HG02759 (cell line): ENCODE measurements at regions not wholly inside any gene's neighbourhood (a gene's known extent, or its start where the extent isn't known, plus 50 kb on each side); places are given as distances from the start of the nearest gene placed in this dataset.
"Not testable (repeated sequence)": the region's sequence is repeated elsewhere in the genome, so short reads cannot be mapped to it uniquely, and the experiment has no call there.

Source experiments
- ATAC-seq: cut with Tn5 transposase; IDR thresholded peaks from one replicate; pipeline ENCODE4 v1.9.1; 2021; ENCODE audit warnings: mild to moderate bottlenecking, moderate library complexity; ENCODE audit not compliant: unreplicated experiment

DNA sequence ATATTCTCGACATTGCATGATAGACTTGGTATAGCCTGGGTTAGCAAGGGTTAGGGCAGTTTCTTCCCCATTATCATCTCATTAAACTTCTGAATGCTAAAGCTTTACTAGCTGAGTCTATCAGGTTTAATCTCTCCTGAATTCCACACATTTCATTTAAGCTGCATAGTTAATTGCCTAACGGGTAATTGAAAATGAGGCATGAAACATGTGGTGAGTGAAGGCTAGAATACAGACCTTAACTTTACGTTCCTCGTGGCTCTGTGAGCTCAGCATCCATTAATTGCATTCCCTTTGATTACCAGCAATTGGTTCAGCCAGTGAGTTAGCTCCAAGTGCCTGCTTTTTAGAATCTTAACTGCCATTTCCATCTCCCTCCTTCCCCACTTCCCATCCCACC, 126.5 kb upstream of the MEX3C start:
- no peak for ATAC-seq

DNA sequence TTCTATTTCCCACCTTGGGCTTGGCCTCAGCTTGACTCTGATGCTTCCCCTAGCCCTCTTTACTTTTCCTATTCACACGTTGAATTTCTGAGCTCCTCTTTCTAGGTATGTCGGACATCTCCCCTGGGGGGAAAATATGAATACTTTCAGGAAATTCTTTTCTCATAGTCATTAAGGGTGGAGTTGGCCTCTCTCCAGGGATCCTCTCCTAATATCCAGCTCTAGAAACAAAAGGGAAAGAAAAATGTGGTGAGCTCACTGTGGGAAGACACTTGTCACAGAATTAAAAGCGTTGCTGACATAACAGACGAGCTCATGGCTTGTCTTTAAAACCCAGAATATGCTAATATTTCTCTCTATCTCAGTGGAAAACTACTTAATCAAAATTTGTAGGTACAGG, 132.7 kb upstream of the MEX3C start:
- ATAC-seq: no peak

DNA sequence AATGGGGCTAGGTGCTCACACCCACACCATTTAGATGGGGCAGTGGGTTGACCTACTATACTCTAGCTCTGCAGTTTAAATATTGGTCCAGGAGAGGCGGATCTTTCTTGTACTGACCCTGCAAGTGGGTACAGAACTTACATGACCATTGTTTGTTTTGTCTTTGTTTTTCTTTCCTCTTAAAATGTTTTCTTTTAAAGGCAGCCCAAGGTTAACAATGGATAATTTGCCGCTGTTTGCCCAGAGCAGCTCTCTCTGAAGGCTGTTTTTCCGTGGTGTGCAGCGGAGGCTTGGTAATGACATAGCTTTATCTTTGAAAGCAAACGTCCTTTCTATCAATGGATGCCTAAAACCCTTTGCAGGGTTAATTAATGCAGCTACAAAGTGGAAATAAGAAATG, 133.3 kb upstream of the MEX3C start:
- no peak for ATAC-seq

DNA sequence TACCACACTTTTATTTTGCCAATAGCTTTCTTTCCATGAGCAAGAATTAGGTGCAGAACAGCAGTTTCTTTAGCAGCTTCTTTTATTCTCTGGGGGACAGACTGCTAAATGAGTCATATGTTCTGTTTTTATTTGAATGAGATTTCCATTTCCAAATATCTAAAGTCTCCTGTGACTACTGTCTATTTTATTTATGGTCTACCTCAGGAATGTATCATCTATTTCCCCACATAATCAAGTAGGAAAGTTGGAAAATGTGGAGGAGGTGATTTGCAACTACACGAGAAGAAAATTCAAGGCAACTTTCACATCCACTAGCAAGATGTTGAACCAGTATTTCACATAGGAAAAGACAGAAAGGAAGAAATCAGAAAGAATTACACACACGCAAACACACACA, 139.9 kb upstream of the MEX3C start:
- no peak for ATAC-seq

DNA sequence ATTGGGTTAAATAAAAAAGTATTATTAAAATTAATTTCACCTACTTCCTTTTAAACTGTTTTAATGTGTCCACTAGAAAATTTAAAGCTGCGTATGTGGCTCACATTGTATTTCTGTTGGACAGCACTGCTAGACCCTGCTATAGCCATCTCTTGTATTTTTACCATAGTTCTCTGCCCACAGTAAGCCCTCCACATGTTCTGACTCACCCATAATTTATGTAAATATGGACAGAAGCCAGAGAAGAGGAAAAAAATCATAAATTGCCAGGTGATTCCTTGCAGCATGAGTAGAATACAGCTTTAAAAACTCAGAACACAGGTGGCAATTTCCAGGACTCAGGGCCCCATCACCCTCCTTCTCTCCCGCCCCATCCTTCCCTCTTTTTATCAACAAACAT, 142.4 kb upstream of the MEX3C start:
- no peak for ATAC-seq

DNA sequence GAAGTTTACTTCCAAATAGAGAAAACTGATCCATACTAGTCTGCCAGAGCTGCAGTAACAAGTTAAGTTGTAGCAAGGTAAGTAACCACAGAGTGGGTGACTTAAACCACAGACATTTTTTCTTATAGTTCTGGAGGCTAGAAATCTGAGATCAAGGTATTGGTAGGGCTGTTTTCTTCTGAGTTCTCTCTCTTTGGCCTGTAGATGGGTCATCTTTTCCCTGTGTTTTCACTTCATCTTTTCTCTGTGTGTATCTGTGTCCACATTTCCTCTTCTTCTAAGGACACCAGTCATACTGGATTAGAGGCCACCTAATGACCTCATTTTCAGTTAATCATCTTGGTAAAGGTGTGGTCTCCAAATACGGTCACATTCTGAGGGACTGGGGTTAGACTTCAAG, 142.9 kb upstream of the MEX3C start:
- no peak for ATAC-seq

DNA sequence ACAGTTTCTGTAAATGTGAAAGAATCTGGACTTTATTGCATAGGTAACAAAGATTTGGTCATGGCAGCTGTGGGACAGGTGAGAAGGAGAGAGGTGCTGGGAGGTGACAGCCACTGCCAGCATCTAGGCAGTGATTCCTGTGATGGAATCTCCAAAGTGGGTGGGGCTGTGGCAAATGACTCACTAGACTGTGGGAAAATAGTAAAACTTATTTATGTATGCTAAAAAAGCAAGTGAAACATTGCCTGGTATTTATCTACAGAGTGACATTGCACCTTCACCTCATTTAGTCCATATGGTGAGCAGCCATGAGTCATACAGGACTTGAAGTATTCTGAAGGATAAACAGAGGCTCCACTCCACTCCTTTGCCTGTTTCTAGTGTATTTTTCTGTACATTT, 145.3 kb upstream of the MEX3C start:
- ATAC-seq: no peak

DNA sequence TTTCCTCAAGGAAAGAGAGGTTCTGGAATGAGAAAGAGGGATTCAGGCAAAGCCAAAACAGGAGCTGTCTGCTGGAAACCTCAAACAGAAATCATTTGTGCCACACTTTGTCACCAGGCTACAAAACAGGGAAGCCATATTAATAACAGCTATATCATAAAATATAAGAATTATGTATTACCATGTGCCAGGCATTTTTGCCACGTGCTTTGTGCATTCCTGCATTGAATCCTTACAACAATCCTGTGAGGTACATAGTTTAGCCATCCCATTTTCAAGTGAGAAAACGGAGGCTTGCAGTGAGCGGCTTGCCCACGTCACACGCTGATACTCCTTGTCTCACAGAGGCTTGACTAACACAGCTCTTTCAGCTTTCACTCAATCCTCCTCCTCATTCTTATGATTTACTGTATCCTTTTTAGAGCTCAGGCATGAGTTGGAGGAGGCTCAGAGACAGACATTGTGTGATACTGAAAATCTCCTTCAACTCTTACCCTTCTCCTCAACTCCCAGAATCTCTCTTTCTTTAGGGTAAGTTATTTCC, 148.4 kb upstream of the MEX3C start:
- ATAC-seq: no peak

DNA sequence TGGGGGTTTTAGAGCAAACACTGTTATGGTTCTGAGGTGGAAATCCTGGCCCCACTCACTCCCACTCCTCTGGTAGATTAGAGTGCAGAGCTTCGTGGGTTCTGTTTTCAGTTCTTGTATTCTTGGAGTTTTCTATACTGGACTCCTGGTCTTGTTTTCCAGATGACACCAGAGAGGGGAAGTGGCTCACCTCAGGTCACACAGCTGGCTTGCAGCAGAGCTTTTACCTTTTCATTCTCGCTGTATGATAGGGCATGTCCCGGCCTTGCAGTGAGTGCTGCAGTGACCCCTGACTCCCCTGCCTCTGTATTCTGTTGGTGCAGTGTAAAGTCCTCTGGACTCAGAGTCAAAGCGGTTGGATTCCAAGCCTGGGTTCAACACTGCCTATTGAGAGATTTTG, 148.9 kb upstream of the MEX3C start:
- no peak for ATAC-seq

DNA sequence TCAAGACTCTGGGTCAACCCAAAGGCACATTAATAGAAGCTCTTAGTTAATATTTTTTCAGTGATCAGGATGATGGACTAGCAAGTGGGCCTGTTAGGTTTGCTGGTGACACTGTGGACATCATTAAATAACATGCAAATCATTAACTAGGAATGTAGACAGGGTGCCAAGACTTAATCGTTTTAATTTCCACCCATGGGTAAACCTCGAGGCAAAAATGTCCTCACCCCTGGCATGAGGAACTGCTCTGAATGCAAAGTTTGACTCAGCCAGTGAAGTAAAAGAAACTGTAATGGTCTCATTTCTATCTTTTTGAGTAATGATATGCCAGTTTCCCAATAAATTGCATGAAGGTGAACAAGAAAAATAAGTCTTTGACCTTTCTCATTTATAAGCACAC, 152.6 kb upstream of the MEX3C start:
- no peak for ATAC-seq

DNA sequence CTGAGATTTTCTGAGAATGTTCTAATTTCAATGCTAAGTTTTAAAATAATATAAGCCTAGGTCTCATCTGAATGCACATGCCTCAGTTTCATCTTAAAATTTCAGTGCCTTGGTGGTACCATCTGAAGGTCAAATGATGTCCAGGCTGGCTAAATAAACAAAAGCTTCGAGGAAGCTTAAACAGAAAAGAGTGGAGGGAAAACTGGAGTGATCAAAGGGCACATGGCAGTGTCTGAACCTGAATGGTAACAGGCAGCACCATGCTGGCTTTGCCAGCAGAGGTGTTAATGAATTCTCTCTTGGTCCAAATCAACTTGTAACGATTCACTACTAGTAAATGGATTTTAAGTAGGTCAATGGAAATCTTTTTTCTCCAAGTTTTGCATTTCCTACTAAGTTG, 158.4 kb upstream of the MEX3C start:
- ATAC-seq: no peak

DNA sequence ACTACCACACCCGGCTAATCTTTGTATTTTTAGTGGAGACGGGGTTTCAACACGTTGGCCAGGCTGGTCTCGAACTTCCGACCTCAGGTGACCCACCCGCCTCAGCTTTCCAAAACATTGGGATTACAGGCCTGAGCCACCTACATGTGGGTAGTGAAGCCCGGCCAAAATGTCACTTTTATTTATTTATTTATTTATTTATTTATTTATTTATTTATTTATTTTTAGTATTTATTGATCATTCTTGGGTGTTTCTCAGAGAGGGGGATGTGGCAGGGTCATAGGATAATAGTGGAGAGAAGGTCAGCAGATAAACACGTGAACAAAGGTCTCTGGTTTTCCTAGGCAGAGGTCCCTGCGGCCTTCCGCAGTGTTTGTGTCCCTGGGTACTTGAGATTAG, 162.8 kb upstream of the MEX3C start:
- not testable (repeated sequence) for ATAC-seq

DNA sequence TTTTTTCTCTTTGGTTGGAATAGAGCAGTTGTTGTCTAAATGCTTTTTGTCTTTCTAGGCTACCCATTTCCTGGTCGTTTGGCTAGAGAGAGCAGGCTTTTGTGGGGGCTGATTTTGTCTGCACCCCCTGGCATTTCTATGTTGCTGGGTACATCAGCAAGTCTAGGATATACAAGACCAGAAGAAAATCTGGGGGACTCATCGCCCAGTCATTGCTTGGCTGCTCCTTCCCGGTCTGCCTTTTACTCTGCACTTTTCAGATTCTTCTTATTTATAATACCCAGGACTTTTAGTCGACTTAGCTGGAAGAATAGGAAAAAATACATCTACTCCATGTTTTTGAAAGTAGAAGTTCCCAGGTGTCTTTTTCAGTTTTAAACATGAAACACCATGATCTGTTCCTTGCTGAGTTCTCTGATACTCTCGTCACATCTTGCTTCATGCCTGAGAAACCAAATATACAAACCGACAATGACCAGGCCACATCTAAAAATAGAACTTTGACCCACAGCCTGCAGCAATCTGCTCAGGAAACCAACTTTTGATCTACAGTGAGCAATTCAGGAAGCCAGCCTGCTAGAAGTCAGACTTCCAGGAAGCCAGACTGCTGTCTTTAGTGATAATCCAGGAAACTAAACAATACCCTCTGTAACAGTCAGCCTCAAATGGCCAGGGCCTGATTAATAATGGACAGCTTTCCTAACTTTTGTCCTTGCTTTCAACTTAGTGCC, 163.8 kb upstream of the MEX3C start:
- ATAC-seq: no peak

DNA sequence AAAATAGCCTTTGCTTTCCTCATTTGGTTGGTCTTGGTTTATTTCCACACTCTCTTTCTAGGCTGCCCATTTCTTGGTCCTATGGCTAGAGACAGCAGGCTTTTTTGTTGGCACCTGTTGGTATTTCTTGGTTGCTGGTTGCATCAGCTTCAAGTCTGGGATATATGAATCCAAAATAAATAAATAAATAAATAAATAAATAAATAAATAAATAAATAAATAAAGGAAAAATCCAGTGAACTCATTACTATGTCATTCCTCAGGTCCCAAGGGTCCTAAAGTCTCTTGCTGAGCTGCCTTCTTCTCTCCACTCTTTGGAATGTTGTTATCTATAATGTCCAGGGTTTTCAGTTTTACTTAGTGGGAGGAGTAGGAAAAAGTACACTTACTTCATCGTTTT, 165.9 kb upstream of the MEX3C start:
- no peak for ATAC-seq

DNA sequence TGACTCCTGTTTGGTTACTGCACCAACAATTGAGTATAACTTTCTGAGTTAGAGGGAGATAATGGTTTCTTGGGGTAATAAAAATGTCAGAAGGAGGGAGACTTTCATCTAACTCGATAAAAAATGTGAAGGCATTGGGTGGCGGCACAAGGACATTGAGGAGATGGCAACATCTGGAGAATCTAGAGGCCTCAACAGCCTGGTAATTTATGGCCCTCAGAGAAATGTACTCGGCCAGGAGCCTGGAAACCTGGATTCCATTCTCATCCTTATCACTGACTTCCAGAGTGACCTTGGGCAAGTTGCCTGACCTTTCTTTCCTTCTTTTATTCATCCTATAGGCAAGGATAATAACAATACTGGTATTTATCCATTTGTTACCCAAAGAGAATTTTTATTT, 173.5 kb upstream of the MEX3C start:
- no peak for ATAC-seq

DNA sequence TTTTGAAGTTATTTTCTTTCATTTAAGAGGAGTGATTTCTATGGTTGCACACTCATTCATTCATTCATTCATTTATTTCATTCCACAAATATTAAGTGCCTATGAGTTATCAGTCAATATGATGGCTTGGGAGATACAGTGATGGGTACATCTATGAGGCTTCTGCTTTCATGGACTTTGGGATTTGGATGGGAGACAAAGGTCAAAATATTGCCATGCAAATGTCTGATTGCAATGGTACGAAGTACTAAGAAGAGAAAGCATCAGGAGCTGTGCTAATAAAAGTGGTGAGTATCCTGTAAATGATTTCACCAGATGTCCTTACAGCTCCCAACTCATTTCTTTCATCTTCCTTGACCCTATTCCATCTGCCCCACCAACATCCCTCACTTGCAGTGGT, 174.4 kb upstream of the MEX3C start:
- no peak for ATAC-seq

DNA sequence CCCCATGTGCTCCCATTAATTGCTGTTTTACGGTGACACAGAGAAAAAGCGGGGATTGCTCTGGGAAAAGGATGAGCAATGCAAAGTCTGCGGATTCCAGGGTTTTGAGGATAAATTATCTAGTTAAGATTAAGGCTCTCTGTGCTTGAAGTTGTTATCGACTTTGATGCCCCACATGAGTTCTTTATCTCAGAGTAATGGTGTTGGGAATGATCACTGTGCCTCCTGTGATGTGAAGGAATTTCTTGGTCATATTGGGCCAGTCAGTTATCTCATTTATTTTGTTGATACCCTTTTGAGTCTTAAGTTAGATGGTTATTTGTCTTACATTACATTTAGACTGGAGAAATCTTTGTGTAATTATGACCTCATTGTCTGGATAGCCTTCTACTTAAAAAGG, 184.6 kb upstream of the MEX3C start:
- ATAC-seq: no peak

DNA sequence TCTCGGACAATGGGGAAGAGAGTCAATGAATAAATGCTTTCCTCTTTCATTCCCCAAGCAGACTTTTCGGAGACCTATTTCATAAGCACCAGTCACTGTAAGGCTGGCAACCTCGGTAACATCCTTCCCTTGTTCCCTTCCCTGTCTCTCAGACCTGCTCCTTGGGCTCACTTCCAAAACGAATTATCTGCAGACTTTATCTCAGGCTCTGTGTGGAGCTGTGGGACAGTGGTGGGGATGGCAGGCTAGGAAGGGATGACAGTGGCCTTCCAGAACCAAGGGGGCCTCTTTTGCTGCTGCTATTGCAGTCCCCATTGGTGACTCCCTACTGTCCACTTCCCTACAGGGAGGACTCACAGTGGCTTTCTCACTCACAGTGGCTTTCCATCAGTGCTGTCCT, 185.6 kb upstream of the MEX3C start:
- no peak for ATAC-seq

DNA sequence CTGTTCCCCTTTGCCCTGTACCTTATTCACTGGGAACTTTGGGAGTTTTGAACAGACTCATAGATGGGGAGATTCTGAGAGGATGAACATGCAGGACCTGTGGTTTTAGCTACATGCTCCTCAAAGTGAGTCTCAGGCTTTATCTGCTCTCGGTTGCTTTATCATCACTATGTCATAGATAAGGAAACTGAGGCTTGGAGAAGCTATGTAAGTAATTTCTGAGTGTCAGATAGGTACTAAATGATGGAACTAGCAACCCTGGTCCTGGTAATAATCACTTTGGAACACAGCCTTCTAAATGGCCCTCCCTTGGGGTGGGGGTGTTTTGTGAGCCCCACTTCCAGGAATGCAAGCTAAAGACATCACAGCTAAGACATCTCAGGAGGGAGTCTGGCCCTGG, 186.2 kb upstream of the MEX3C start:
- ATAC-seq: no peak

DNA sequence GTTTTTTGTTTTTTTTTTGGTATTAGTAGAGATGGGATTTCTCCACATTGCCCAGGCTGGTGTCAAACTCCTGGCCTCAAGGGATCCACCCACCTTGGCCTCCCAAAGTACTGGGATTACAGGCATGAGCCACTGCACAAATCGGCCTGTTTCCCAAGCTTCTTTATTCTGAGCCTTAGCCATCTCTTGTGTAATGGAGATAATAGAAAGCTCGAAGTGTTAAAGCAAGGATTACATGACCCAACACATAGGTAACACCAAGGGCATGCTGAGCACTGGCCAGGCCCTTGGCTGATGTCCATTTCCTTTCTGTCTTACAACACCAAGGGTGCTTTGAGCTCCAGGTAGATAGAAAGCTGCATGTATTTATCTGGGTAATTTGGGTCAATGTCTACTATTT, 187.8 kb upstream of the MEX3C start:
- ATAC-seq: no peak

DNA sequence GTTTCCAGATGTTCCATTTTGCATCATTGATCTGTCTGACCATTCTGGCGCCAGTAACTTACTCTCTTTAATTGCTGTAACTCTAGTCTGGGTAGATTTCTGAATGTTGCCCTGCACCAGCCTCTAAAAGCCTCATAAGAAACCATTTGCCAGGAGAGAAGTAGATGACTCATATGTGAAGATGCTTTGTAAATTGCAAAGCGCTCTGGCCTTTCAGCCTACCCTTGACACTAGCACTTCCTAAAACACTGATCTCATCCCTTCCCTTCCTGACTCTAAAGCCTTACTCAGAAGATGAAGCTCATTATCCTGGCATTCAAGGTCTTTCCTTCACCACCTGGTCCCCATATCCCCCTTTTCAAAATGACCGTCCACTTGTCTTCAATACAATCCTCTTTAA, 193.2 kb upstream of the MEX3C start:
- ATAC-seq: no peak

DNA sequence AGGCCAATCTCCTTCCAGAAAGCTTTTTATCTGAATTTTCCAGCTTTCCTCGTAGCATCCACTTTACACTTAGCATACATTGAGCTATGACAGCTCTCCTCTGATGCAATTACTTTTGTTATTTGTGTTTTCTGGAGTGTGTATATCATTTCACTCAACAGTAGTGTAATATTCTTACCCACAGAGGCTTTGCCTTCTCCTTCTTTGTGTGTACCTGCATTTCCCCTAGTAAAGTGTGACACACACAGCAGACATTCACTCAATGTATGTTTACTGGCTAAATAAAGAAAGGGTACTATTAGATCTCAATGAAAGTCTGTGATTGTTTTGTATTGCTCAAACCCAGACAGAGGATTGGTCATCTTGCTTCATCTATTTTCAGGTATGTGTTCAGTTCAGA, 193.7 kb upstream of the MEX3C start:
- ATAC-seq: no peak

DNA sequence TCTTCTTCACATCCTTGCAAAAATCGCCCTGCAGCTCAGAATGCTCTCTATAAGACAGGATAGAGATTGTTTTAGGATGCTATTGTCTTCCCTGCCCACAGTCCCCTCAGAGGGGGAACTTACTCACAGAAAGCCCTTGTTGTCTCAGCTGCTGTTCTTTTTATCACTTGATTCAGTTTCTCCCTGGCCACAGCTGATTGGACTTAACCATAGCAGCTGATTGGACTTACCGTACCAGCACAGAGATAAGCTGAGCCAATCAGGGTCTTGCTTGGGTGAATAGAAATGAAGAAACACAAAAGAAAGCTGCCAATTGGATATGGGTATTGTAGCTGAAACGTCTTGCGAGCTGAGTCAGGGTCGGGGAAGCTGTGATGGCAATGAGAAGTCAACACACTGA, 194.2 kb upstream of the MEX3C start:
- ATAC-seq: no peak
